Sigmoid colon (tissue), 6 donors: ENCODE measurements at regions not wholly inside any gene's neighbourhood (a gene's known extent, or its start where the extent isn't known, plus 50 kb on each side); places are given as distances from the start of the nearest gene placed in this dataset.
"Not testable (repeated sequence)": the region's sequence is repeated elsewhere in the genome, so short reads cannot be mapped to it uniquely, and the experiment has no call there.

Source experiments
- DNase-seq: peaks from one replicate; pipeline ENCODE4 v3.0.0-alpha.2; 2019
- H3K27ac ChIP-seq, 4 donors: fragments of 200-600 bp; sonication (generic); one replicate each; pipeline ENCODE4 v1.5.1; 2016 to 2019; ENCODE audit warnings: mild to moderate bottlenecking in 1 of 4
- H3K27me3 ChIP-seq, 3 donors: fragments of 200-600 bp; sonication (generic); one replicate each; pipeline ENCODE4 v1.5.1; 2019; ENCODE audit warnings: mild to moderate bottlenecking in 1 of 3
- H3K36me3 ChIP-seq, 4 donors: fragments of 200-600 bp; sonication (generic); one replicate each; pipeline ENCODE4 v1.5.1; 2016 to 2019
- H3K4me1 ChIP-seq, 4 donors: fragments of 200-600 bp; sonication (generic); one replicate each; pipeline ENCODE4 v1.5.1; 2017 to 2019
- H3K4me3 ChIP-seq, 4 donors: fragments of 200-600 bp; sonication (generic); one replicate each; pipeline ENCODE4 v1.5.1; 2017 to 2019; ENCODE audit warnings: mild to moderate bottlenecking in 2 of 4, moderate library complexity in 1 of 4
- H3K9me3 ChIP-seq, 4 donors: fragments of 200-600 bp in 3 of 4; sonication (generic) in 3 of 4; one replicate each; pipeline versions ENCODE4 v1.5.1 to v1.6.1; 2013 to 2019
- CTCF ChIP-seq, 4 experiments: fragments of 450-650 bp in 3 of 4; fragments of 200-600 bp in 1 of 4; IDR thresholded peaks; one replicate each; pipeline ENCODE4 v1.5.1; 2016 to 2019; ENCODE audit warnings: antibody characterized with exemption in 4 of 4, mild to moderate bottlenecking in 3 of 4, moderate library complexity in 2 of 4
- EP300 ChIP-seq, 4 donors: sonication (generic); formaldehyde crosslinking; IDR thresholded peaks; one replicate each; pipeline ENCODE4 v1.6.1; 2017; ENCODE audit warnings: antibody characterized with exemption in 4 of 4
- POLR2A ChIP-seq, 2 donors: fragments of 450-650 bp; IDR thresholded peaks; one replicate each; pipeline ENCODE4 v1.6.1; 2016; ENCODE audit warnings: antibody characterized with exemption in 2 of 2, mild to moderate bottlenecking in 2 of 2, moderate library complexity in 2 of 2
- POLR2AphosphoS5 ChIP-seq, 4 donors: sonication (generic); formaldehyde crosslinking; IDR thresholded peaks; one replicate each; pipeline ENCODE4 v1.6.1; 2017; ENCODE audit warnings: antibody characterized with exemption in 4 of 4
- WGBS, 2 donors: extraction: QIAGEN DNeasy Blood & Tissue Kit; methylation state at CpG; one replicate each; pipeline ENCODE4 v1.1.7; 2013; 5-methylcytosine and 5-hydroxymethylcytosine counted together
- intact Hi-C: fragments of 100-400 bp; cut with DNase I; formaldehyde crosslinking; loops from one replicate; pipeline ENCODE4 v1.15.1; 2023
- donor health status: healthy with polysubstance abuse.
- donor health status: healthy.

GRCh38 chr3:152593242-152593641 is 241.7 kb upstream of the P2RY1 start:
- H3K4me1 ChIP-seq, result peaks cover 0 to 18% (median 13%) of the 10 kb centered on the region in 4 donors
- no peaks in the 10 kb centered on the region for H3K9me3 ChIP-seq
- H3K4me3 ChIP-seq, result no peak overlapping the region
- no peak for TF ChIP-seq EP300 (IDR thresholded peaks at IDR 0.05)
- TF ChIP-seq POLR2A (IDR thresholded peaks at IDR 0.05), result no peak
- TF ChIP-seq CTCF (IDR thresholded peaks at IDR 0.05), result no peak
- no peak for DNase-seq
- no peaks in the 10 kb centered on the region for H3K27me3 ChIP-seq
- no peaks in the 10 kb centered on the region for H3K36me3 ChIP-seq
- intact Hi-C loops, result no loop called here
- H3K27ac ChIP-seq, result peak overlapping the region in 1 of 4 donors; percentile 29

DNA sequence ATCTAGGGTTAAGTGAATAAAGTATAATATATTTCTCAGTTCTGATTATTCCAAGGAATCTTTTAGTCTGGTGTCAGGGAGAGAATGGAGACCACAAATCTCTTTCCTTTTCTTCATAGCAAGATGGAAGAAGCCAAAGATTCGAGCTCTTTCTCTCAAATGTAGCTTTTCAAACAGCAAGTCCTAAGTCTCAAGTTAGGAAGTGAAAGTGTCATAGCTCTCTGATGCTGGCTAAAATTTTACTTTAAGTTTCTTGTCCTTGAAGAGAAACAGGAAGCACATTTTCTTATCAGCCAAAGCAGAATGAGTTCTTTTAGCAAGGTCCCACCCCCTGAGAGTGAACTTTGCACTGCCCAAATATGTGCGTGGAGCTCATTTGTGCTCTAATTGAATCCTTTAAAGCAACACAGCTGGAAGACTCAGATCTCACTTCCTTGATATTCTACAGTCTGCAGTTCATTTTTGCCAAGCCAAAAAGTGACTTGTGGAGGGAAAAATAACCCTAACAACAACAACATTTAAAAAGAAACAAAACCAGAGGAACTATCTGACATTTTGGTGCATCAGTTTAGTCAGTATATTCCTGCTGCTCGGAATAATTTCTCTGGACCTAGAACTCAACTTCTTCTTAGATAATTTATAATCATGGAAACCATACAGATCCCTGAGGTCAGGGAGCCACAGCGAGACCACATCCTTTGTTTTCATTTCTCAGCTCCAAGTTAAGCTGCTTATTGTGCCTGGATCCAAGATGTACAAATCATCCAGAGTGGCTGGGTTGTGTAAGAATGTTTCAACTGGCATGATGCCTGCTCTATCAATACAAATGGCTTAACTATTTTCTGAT is 238.7 kb upstream of the P2RY1 start:
- WGBS, 2 donors, result 7 to 13% methylated on average over 4 of the region's 4 CpGs
- Histone ChIP-seq H3K27me3 (no peaks in the 10 kb centered on the region), H3K36me3 (no peaks in the 10 kb centered on the region), H3K27ac (peak overlapping the region; percentile 51 to 70 (median 58)), H3K4me3 (no peak overlapping the region), H3K4me1 (peaks cover 0 to 18% (median 13%) of the 10 kb centered on the region in 4 donors), H3K9me3 (no peaks in the 10 kb centered on the region)
- peak; percentile 72 for DNase-seq
- intact Hi-C loops, result no loop called here
- TF ChIP-seq POLR2A (IDR thresholded peaks at IDR 0.05) (no peak), CTCF (IDR thresholded peaks at IDR 0.05) (no peak), POLR2AphosphoS5 (IDR thresholded peaks at IDR 0.05) (peak in 1 of 4 donors; percentile 40), EP300 (IDR thresholded peaks at IDR 0.05) (peak in 1 of 4 donors; percentile 1)

DNA sequence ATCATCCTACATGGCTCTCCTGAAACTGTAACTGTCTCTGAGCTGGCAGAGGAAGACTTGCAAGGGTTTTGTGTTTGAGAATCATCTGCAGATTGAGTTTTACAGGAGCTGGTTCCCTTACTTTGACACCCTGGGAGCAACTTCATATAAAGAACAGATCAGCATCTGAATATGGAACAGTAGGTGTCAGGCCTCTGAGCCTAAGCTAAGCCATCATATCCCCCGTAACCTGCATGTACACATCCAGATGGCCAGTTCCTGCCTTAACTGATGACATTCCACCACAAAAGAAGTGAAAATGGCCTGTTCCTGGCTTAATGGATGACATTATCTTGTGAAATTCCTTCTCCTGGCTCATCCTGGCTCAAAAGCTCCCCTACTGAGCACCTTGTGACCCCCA is 238.1 kb upstream of the P2RY1 start:
- DNase-seq, intact Hi-C loops, H3K27me3 ChIP-seq, H3K9me3 ChIP-seq, H3K4me3 ChIP-seq, H3K36me3 ChIP-seq: not testable (repeated sequence)
- WGBS, 2 donors, result 93 to 96% methylated on average over 1 of the region's 1 CpG
- Histone ChIP-seq H3K4me1 (peaks cover 0 to 18% (median 13%) of the 10 kb centered on the region in 4 donors), H3K27ac (peak overlapping the region; percentile 51 to 70 (median 58))

DNA sequence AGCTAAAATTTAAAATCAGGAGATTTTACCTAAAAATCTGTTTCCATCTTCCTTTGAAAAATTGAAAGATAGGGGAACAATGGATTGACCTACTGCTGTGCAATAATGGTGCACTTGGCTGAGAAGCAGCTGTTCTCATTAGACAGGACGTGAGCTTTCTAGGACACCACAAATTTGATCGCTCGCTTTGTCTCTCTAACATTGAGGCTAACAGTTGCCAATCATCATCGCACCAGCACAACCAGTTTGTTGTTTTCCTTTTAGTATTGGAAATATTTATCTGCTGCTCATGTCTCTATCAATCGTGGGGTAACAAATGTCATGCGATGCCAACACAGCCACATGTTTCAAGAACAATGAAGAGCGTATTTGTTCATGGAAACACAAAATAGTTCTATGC is 228.8 kb upstream of the P2RY1 start:
- Histone ChIP-seq H3K36me3 (no peaks in the 10 kb centered on the region), H3K27me3 (no peaks in the 10 kb centered on the region), H3K4me3 (no peak overlapping the region), H3K27ac (no peak overlapping the region), H3K9me3 (peaks cover 0 to 4% (median 2%) of the 10 kb centered on the region in 4 donors), H3K4me1 (no peaks in the 10 kb centered on the region)
- TF ChIP-seq POLR2AphosphoS5 (IDR thresholded peaks at IDR 0.05) (no peak), POLR2A (IDR thresholded peaks at IDR 0.05) (no peak), EP300 (IDR thresholded peaks at IDR 0.05) (no peak), CTCF (IDR thresholded peaks at IDR 0.05) (no peak)
- WGBS, 2 donors, result 87 to 96% methylated on average over 7 of the region's 7 CpGs
- intact Hi-C loops, result no loop called here
- no peak for DNase-seq

GRCh38 chr3:152607179-152607578 is 227.8 kb upstream of the P2RY1 start:
- Histone ChIP-seq H3K4me1 (peaks cover 0 to 4% (median 0%) of the 10 kb centered on the region in 4 donors), H3K9me3 (peaks cover 0 to 4% (median 2%) of the 10 kb centered on the region in 4 donors), H3K27ac (no peak overlapping the region), H3K4me3 (no peak overlapping the region), H3K27me3 (no peaks in the 10 kb centered on the region), H3K36me3 (no peaks in the 10 kb centered on the region)
- intact Hi-C loops, result no loop called here
- TF ChIP-seq POLR2AphosphoS5 (IDR thresholded peaks at IDR 0.05), result no peak
- TF ChIP-seq POLR2A (IDR thresholded peaks at IDR 0.05), result no peak
- no peak for TF ChIP-seq CTCF (IDR thresholded peaks at IDR 0.05)
- TF ChIP-seq EP300 (IDR thresholded peaks at IDR 0.05), result no peak
- WGBS, 2 donors, result 95 to 99% methylated on average over 1 of the region's 1 CpG
- DNase-seq, result no peak
